ENCODE measurements at regions not wholly inside any gene's neighbourhood (a gene's known extent, or its start where the extent isn't known, plus 50 kb on each side); places are given as distances from the start of the nearest gene placed in this dataset.

- TF ChIP-seq, protein P1, sequence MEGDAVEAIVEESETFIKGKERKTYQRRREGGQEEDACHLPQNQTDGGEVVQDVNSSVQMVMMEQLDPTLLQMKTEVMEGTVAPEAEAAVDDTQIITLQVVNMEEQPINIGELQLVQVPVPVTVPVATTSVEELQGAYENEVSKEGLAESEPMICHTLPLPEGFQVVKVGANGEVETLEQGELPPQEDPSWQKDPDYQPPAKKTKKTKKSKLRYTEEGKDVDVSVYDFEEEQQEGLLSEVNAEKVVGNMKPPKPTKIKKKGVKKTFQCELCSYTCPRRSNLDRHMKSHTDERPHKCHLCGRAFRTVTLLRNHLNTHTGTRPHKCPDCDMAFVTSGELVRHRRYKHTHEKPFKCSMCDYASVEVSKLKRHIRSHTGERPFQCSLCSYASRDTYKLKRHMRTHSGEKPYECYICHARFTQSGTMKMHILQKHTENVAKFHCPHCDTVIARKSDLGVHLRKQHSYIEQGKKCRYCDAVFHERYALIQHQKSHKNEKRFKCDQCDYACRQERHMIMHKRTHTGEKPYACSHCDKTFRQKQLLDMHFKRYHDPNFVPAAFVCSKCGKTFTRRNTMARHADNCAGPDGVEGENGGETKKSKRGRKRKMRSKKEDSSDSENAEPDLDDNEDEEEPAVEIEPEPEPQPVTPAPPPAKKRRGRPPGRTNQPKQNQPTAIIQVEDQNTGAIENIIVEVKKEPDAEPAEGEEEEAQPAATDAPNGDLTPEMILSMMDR (IDR thresholded peaks at IDR 0.05) = no peak
Measured at GRCh38 chrX:129230850-129231512, 292.3 kb downstream of the SMARCA1 start.

DNA sequence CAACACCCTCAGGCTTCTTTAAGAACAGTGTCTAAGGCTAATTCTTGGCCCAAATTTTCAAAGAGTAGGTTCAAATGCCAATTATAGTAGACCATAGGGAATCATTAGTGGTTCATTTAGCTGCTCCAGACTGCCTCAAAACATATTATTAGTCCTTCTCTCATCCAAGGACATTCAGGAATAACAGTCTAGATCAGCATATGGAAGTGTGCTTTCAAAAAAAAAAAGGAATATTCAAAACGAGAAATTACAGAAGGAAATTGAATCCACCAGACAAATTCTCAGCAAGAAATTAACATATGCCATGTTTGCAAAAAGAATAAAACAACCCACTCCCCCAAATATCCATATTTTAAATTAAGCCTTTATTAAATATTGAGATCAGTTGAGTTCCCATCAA lies 293.1 kb downstream of the SMARCA1 start:
- TF ChIP-seq, protein P1 (IDR thresholded peaks at IDR 0.05) = no peak

DNA sequence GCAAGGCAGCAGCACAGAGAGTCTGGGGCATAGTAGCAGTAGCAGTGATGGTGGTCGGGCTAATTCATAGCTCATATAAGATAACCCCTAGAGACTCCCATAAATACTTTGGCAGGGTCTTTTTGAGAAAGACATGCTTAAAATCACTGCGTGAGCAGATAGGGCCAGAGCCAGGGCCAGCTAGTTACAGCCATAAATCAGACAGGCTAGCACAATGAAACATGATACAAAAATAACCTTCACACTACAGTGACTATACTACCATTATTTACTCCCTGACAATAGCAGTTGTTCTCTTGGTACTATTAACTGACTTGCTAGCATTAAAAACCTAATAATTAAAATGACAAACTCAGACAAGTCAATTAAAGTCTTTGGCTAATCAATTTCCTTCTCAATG lies 295.9 kb downstream of the SMARCA1 start:
- TF ChIP-seq, protein P1 (IDR thresholded peaks at IDR 0.05) = no peak

- TF ChIP-seq, protein P1 (IDR thresholded peaks at IDR 0.05) = no peak
Measured at GRCh38 chrX:129193357-129193756, 329.9 kb downstream of the SMARCA1 start.

GRCh38 chrX:129188231-129188630 lies 335.1 kb downstream of the SMARCA1 start:
- TF ChIP-seq, protein P1 (IDR thresholded peaks at IDR 0.05) = no peak

- TF ChIP-seq, protein P1 (IDR thresholded peaks at IDR 0.05) = no peak
Measured at GRCh38 chrX:129176710-129177109, 346.6 kb downstream of the SMARCA1 start.

- TF ChIP-seq, protein P1 (IDR thresholded peaks at IDR 0.05) = no peak
Measured at GRCh38 chrX:129161108-129161507, 362.2 kb downstream of the SMARCA1 start.

GRCh38 chrX:129158505-129158904 lies 364.8 kb downstream of the SMARCA1 start:
- TF ChIP-seq, protein P1 (IDR thresholded peaks at IDR 0.05) = no peak
